KMS-11 (cell line): ENCODE measurements at regions not wholly inside any gene's neighbourhood (a gene's known extent, or its start where the extent isn't known, plus 50 kb on each side); places are given as distances from the start of the nearest gene placed in this dataset.

Source experiments
- H2AFZ ChIP-seq: fragments of 200-600 bp; sonication (generic); 2 replicates; pipeline ENCODE4 v1.6.1; 2016; ENCODE audit warnings: antibody characterized with exemption, mixed run types, low read depth
- H3K27ac ChIP-seq: fragments of 200-600 bp; sonication (generic); 2 replicates; pipeline ENCODE4 v1.6.1; 2016; ENCODE audit warnings: mild to moderate bottlenecking, mixed run types
- H3K27me3 ChIP-seq: fragments of 200-600 bp; sonication (generic); 2 replicates; pipeline ENCODE4 v1.6.1; 2017; ENCODE audit warnings: mild to moderate bottlenecking, low read depth, mixed run types, moderate library complexity; ENCODE audit not compliant: insufficient read depth
- H3K36me3 ChIP-seq: fragments of 200-600 bp; sonication (generic); 2 replicates; pipeline ENCODE4 v1.6.1; 2017; ENCODE audit warnings: mild to moderate bottlenecking, mixed run types; ENCODE audit not compliant: insufficient read depth
- H3K4me1 ChIP-seq: fragments of 200-600 bp; sonication (generic); 2 replicates; pipeline ENCODE4 v1.6.1; 2016; ENCODE audit warnings: mild to moderate bottlenecking, low read depth, mixed run types; ENCODE audit not compliant: poor library complexity, severe bottlenecking
- H3K4me2 ChIP-seq: fragments of 200-600 bp; sonication (generic); 2 replicates; pipeline ENCODE4 v1.7.0; 2016; ENCODE audit warnings: mild to moderate bottlenecking, mixed run types
- H3K4me3 ChIP-seq: fragments of 200-600 bp; sonication (generic); IDR thresholded peaks from 2 replicates; pipeline ENCODE4 v1.6.1; 2017; ENCODE audit warnings: low read depth, low read length, mixed read lengths; ENCODE audit not compliant: insufficient read depth
- H3K79me2 ChIP-seq: fragments of 200-600 bp; sonication (generic); 2 replicates; pipeline ENCODE4 v1.6.1; 2016; ENCODE audit warnings: low read depth, mixed run types; ENCODE audit not compliant: insufficient read depth
- H3K9ac ChIP-seq: fragments of 200-600 bp; sonication (generic); 2 replicates; pipeline ENCODE4 v1.6.1; 2016; ENCODE audit warnings: mild to moderate bottlenecking, mixed run types
- H4K20me1 ChIP-seq: fragments of 200-600 bp; sonication (generic); 2 replicates; pipeline ENCODE4 v1.6.1; 2016; ENCODE audit warnings: mild to moderate bottlenecking, mixed run types; ENCODE audit not compliant: insufficient read depth
- TF ChIP-seq, protein P1 (sequence below): fragments of 200-600 bp; sonication (generic); conservative IDR thresholded peaks from 2 replicates; pipeline ENCODE4 v1.6.1; 2017; ENCODE audit warnings: low read depth, mild to moderate bottlenecking, antibody characterized with exemption, low read length, moderate library complexity, mixed read lengths

GRCh38 chr5:154587123-154588026 is 109.3 kb upstream of the HAND1 start:
- Histone ChIP-seq H3K4me1 (no peaks in the 10 kb centered on the region), H3K27me3 (no peaks in the 10 kb centered on the region), H4K20me1 (no peaks in the 10 kb centered on the region), H3K4me2 (no peak overlapping the region), H2AFZ (no peak overlapping the region), H3K36me3 (no peaks in the 10 kb centered on the region), H3K4me3 (no peak overlapping the region), H3K9ac (no peak overlapping the region), H3K27ac (no peak overlapping the region), H3K79me2 (no peaks in the 10 kb centered on the region)
- TF ChIP-seq, protein P1, sequence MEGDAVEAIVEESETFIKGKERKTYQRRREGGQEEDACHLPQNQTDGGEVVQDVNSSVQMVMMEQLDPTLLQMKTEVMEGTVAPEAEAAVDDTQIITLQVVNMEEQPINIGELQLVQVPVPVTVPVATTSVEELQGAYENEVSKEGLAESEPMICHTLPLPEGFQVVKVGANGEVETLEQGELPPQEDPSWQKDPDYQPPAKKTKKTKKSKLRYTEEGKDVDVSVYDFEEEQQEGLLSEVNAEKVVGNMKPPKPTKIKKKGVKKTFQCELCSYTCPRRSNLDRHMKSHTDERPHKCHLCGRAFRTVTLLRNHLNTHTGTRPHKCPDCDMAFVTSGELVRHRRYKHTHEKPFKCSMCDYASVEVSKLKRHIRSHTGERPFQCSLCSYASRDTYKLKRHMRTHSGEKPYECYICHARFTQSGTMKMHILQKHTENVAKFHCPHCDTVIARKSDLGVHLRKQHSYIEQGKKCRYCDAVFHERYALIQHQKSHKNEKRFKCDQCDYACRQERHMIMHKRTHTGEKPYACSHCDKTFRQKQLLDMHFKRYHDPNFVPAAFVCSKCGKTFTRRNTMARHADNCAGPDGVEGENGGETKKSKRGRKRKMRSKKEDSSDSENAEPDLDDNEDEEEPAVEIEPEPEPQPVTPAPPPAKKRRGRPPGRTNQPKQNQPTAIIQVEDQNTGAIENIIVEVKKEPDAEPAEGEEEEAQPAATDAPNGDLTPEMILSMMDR: no peak

DNA sequence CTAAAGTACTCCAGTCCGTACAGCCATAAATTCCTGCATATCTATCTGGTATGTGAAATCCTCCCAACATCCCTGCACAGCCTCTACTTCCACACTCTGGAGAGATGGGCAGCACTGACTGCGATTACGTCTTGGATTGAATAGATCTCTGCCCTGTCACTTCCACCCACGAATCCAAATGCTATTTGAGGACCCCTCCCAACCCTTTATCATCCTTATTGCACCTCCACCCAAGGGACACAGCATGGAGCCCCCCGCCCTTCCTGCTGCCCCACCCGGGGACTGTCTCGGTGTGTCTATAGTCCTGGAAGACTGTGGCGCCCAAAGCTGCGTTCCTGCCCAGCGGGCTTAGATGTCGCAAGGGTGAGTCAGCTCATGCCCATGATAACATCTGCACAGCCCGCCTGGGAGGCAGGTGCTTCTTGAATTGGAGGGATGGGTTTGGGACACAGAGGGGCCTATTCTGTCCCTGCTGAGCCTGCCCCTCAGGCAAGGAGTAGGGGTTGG is 105.7 kb upstream of the HAND1 start:
- Histone ChIP-seq H3K4me3 (no peak overlapping the region), H3K4me2 (no peak overlapping the region), H3K27me3 (no peaks in the 10 kb centered on the region), H4K20me1 (no peaks in the 10 kb centered on the region), H3K36me3 (no peaks in the 10 kb centered on the region), H2AFZ (no peak overlapping the region), H3K9ac (no peak overlapping the region), H3K4me1 (no peaks in the 10 kb centered on the region), H3K27ac (no peak overlapping the region), H3K79me2 (no peaks in the 10 kb centered on the region)
- TF ChIP-seq, protein P1: no peak

GRCh38 chr5:154580422-154580821 is 102.4 kb upstream of the HAND1 start:
- TF ChIP-seq, protein P1: no peak
- H3K27me3 ChIP-seq: no peaks in the 10 kb centered on the region

GRCh38 chr5:154577416-154577815 is 99.4 kb upstream of the HAND1 start:
- Histone ChIP-seq H2AFZ (no peak overlapping the region), H3K4me3 (no peak overlapping the region), H3K9ac (no peak overlapping the region), H3K27ac (no peak overlapping the region), H3K27me3 (no peaks in the 10 kb centered on the region), H3K36me3 (no peaks in the 10 kb centered on the region), H3K4me1 (peaks cover 6% of the 10 kb centered on the region), H4K20me1 (no peaks in the 10 kb centered on the region), H3K4me2 (no peak overlapping the region), H3K79me2 (no peaks in the 10 kb centered on the region)
- TF ChIP-seq, protein P1: no peak

More at GRCh38 chr5:154580422-154580821, 102.4 kb upstream of the HAND1 start:
- H3K27ac ChIP-seq: no peak overlapping the region
- H3K36me3 ChIP-seq: no peaks in the 10 kb centered on the region
- no peaks in the 10 kb centered on the region for H4K20me1 ChIP-seq
- no peak overlapping the region for H2AFZ ChIP-seq
- no peak overlapping the region for H3K4me2 ChIP-seq
- no peak overlapping the region for H3K4me3 ChIP-seq
- H3K9ac ChIP-seq: no peak overlapping the region
- H3K79me2 ChIP-seq: no peaks in the 10 kb centered on the region
- H3K4me1 ChIP-seq: peaks cover 6% of the 10 kb centered on the region
